Mammary epithelial cell (primary cell): ENCODE measurements at regions not wholly inside any gene's neighbourhood (a gene's known extent, or its start where the extent isn't known, plus 50 kb on each side); places are given as distances from the start of the nearest gene placed in this dataset.

Experiments
- EZH2 ChIP-seq: IDR thresholded peaks from 2 replicates; pipeline ENCODE4 v1.6.1; 2012; ENCODE audit warnings: low read length, inconsistent platforms, borderline replicate concordance
- TF ChIP-seq, protein P1 (sequence below), 2 donors: IDR thresholded peaks in 1 of 2; conservative IDR thresholded peaks in 1 of 2; 2 replicates each; pipeline ENCODE4 v1.5.1; 2011 to 2012; ENCODE audit warnings: inconsistent platforms in 2 of 2, low read length in 2 of 2, mild to moderate bottlenecking in 2 of 2, control low read depth in 1 of 2, low read depth in 1 of 2; ENCODE audit not compliant: insufficient read depth in 1 of 2; ENCODE audit errors: extremely low read depth in 1 of 2

DNA sequence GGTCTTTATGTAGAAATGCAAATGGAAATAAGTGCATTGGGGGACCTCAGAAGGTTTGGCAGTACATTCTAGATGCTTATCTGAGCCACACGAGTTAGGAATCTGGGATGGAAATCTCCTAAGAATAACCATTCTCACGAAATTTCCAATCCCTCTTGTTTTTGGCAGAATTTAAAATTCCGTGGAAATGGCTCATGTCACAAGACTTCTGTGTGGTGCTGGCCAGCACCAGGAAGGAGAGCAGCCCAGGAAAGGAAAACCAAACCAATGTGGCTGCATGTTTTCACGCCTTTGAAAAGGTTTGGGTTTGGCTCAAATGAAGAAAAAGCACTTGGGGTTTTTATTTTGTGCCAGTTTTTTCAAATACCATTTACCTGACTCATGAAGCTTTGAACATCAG lies 80.1 kb upstream of the KCNK2 start:
- TF ChIP-seq, protein P1, sequence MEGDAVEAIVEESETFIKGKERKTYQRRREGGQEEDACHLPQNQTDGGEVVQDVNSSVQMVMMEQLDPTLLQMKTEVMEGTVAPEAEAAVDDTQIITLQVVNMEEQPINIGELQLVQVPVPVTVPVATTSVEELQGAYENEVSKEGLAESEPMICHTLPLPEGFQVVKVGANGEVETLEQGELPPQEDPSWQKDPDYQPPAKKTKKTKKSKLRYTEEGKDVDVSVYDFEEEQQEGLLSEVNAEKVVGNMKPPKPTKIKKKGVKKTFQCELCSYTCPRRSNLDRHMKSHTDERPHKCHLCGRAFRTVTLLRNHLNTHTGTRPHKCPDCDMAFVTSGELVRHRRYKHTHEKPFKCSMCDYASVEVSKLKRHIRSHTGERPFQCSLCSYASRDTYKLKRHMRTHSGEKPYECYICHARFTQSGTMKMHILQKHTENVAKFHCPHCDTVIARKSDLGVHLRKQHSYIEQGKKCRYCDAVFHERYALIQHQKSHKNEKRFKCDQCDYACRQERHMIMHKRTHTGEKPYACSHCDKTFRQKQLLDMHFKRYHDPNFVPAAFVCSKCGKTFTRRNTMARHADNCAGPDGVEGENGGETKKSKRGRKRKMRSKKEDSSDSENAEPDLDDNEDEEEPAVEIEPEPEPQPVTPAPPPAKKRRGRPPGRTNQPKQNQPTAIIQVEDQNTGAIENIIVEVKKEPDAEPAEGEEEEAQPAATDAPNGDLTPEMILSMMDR (conservative IDR thresholded peaks at IDR 0.05 in 1 of 2, IDR thresholded peaks at IDR 0.05 in 1 of 2; ENCODE audit: extremely low read depth in 1 of 2, insufficient read depth in 1 of 2, low read depth in 1 of 2, low read length in 2 of 2) = no peak
- TF ChIP-seq EZH2 = no peak
